A673 (cell line): ENCODE measurements at regions not wholly inside any gene's neighbourhood (a gene's known extent, or its start where the extent isn't known, plus 50 kb on each side); places are given as distances from the start of the nearest gene placed in this dataset.

ENCODE experiments used
- BruUV-seq: library from RNA; stranded (reverse); fragments of 400-500 nt; replicated peaks from 2 replicates; lab custom pipeline; 2021; lab: Mats Ljungman, UMichigan
- CTCF ChIA-PET: fragments of 300-600 bp; sonication (Branson Sonifier 250); formaldehyde crosslinking; loops from one replicate; lab custom pipeline; 2022; ENCODE audit warnings: antibody characterized with exemption; lab: Charles Lee
- POLR2A ChIA-PET: fragments of 300-600 bp; sonication (Branson Sonifier 250); formaldehyde crosslinking; loops from one replicate; lab custom pipeline; 2022; ENCODE audit warnings: antibody characterized with exemption; ENCODE audit not compliant: low non-redundant PET; lab: Charles Lee
- DNase-seq: peaks from one replicate; pipeline ENCODE4 v3.0.0-alpha.2; 2015; ENCODE audit warnings: low spot score
- H3K27ac ChIP-seq: fragments of 200-600 bp; sonication (generic); 2 replicates; pipeline ENCODE4 v1.5.1; 2016; ENCODE audit warnings: mixed run types, low read depth, mild to moderate bottlenecking, mixed read lengths, antibody characterized with exemption, low read length; ENCODE audit not compliant: poor library complexity, severe bottlenecking
- H3K27me3 ChIP-seq: fragments of 200-600 bp; sonication (generic); replicated peaks from 2 replicates; pipeline ENCODE4 v1.6.1; 2017; ENCODE audit warnings: mixed run types, low read depth, mild to moderate bottlenecking, mixed read lengths, antibody characterized with exemption, low read length; ENCODE audit not compliant: insufficient read depth, poor library complexity
- H3K36me3 ChIP-seq: fragments of 200-600 bp; sonication (generic); 2 replicates; pipeline ENCODE4 v1.6.1; 2016; ENCODE audit warnings: mixed run types, mild to moderate bottlenecking, mixed read lengths, antibody characterized with exemption, low read length; ENCODE audit not compliant: insufficient read depth, poor library complexity, severe bottlenecking
- H3K4me1 ChIP-seq: fragments of 200-600 bp; sonication (generic); 2 replicates; pipeline ENCODE4 v1.6.1; 2017; ENCODE audit warnings: mixed run types, mild to moderate bottlenecking, mixed read lengths, antibody characterized with exemption, low read length; ENCODE audit not compliant: insufficient read depth, poor library complexity, severe bottlenecking
- H3K4me3 ChIP-seq: fragments of 200-600 bp; sonication (generic); 2 replicates; pipeline ENCODE4 v1.5.1; 2016; ENCODE audit warnings: low read depth, mixed run types, mild to moderate bottlenecking, mixed read lengths, low read length; ENCODE audit not compliant: poor library complexity, severe bottlenecking
- H3K9me3 ChIP-seq: fragments of 200-600 bp; sonication (generic); 2 replicates; pipeline ENCODE4 v1.6.1; 2016; ENCODE audit warnings: mixed run types, low read depth, mild to moderate bottlenecking, mixed read lengths, antibody characterized with exemption, low read length; ENCODE audit not compliant: poor library complexity, severe bottlenecking
- CTCF ChIP-seq: fragments of 300-800, 200-600 bp; sonication (generic); conservative IDR thresholded peaks from 2 replicates; pipeline ENCODE4 v1.5.1; 2017; ENCODE audit warnings: low read depth, mild to moderate bottlenecking, antibody characterized with exemption, low read length, moderate library complexity, mixed read lengths
- EZH2 ChIP-seq: fragments of 200-600 bp; sonication (generic); IDR thresholded peaks from 2 replicates; pipeline ENCODE4 v1.6.1; 2017; ENCODE audit warnings: borderline replicate concordance, low read depth, mild to moderate bottlenecking, mixed read lengths, antibody characterized with exemption, low read length; ENCODE audit not compliant: poor library complexity, severe bottlenecking
- intact Hi-C: fragments of 100-400 bp; cut with micrococcal nuclease; formaldehyde crosslinking; loops from one replicate; pipeline ENCODE4 v1.10.0; 2022; ENCODE audit not compliant: unreplicated experiment

GRCh38 chr13:106028911-106029310 is 506.6 kb downstream of the EFNB2 start:
- H3K9me3 ChIP-seq: no peaks in the 10 kb centered on the region
- intact Hi-C loops: no loop called here
- TF ChIP-seq CTCF: no peak
- TF ChIP-seq EZH2: no peak
- ChIA-PET CTCF (no interaction called here), POLR2A (no interaction called here)
- no peak overlapping the region for H3K27ac ChIP-seq
- no peak for DNase-seq
- no peaks in the 10 kb centered on the region for H3K4me1 ChIP-seq
- no peaks in the 10 kb centered on the region for H3K27me3 ChIP-seq
- H3K36me3 ChIP-seq: no peaks in the 10 kb centered on the region
- no peak overlapping the region for H3K4me3 ChIP-seq
- no TSS peak for BruUV-seq

GRCh38 chr13:106011600-106011999 is 523.9 kb downstream of the EFNB2 start:
- intact Hi-C loops: no loop called here
- BruUV-seq: no TSS peak
- no peak for DNase-seq
- H3K36me3 ChIP-seq: no peaks in the 10 kb centered on the region
- no peak overlapping the region for H3K4me3 ChIP-seq
- H3K4me1 ChIP-seq: no peaks in the 10 kb centered on the region
- no peak for TF ChIP-seq EZH2
- no peak for TF ChIP-seq CTCF
- H3K27ac ChIP-seq: no peak overlapping the region
- ChIA-PET CTCF (no interaction called here), POLR2A (no interaction called here)
- H3K27me3 ChIP-seq: no peaks in the 10 kb centered on the region
- H3K9me3 ChIP-seq: no peaks in the 10 kb centered on the region

GRCh38 chr13:106010836-106011235 is 524.6 kb downstream of the EFNB2 start:
- TF ChIP-seq CTCF (no peak), EZH2 (no peak)
- ChIA-PET CTCF (no interaction called here), POLR2A (no interaction called here)
- intact Hi-C loops: no loop called here
- H3K36me3 ChIP-seq: no peaks in the 10 kb centered on the region
- no peaks in the 10 kb centered on the region for H3K27me3 ChIP-seq
- H3K4me1 ChIP-seq: no peaks in the 10 kb centered on the region
- BruUV-seq: no TSS peak
- no peak overlapping the region for H3K27ac ChIP-seq
- no peaks in the 10 kb centered on the region for H3K9me3 ChIP-seq
- DNase-seq: no peak
- no peak overlapping the region for H3K4me3 ChIP-seq

GRCh38 chr13:106008540-106008939 is 526.9 kb downstream of the EFNB2 start:
- H3K4me3 ChIP-seq: no peak overlapping the region
- POLR2A ChIA-PET: no interaction called here
- no TSS peak for BruUV-seq

More at GRCh38 chr13:106008540-106008939, 526.9 kb downstream of the EFNB2 start:
- no peaks in the 10 kb centered on the region for H3K36me3 ChIP-seq
- no peaks in the 10 kb centered on the region for H3K27me3 ChIP-seq
- no peak overlapping the region for H3K27ac ChIP-seq
- no peaks in the 10 kb centered on the region for H3K9me3 ChIP-seq
- intact Hi-C loops: no loop called here
- CTCF ChIA-PET: no interaction called here
- TF ChIP-seq CTCF (no peak), EZH2 (no peak)
- no peaks in the 10 kb centered on the region for H3K4me1 ChIP-seq
- no peak for DNase-seq
